K562 (cell line): ENCODE measurements at regions not wholly inside any gene's neighbourhood (a gene's known extent, or its start where the extent isn't known, plus 50 kb on each side); places are given as distances from the start of the nearest gene placed in this dataset.

Experiments used
- ATAC-seq: fragments of 200-7000 bp; cut with Tn5 transposase; 3 replicates; pipeline ENCODE4 v1.9.1; 2020; ENCODE audit warnings: moderate library complexity
- BruUV-seq: library from RNA; stranded (reverse); fragments of 400-500 nt; replicated peaks from 2 replicates; lab custom pipeline; 2021; lab: Mats Ljungman, UMichigan
- CTCF ChIA-PET: fragments of 300-600 bp; formaldehyde crosslinking; extraction: SDS; loops from one replicate; lab custom pipeline; 2021; ENCODE audit warnings: low intra/inter-chr PET ratio; lab: Yijun Ruan, JAX
- POLR2A ChIA-PET: fragments of 300-600, 350-650 bp; sonication (Branson Sonifier 250); formaldehyde crosslinking; extraction: SDS; loops from one replicate; lab custom pipeline; 2021; ENCODE audit warnings: antibody characterized with exemption, inconsistent platforms; lab: Yijun Ruan, JAX
- DNase-seq, 4 experiments: peaks; one replicate each; pipeline versions ENCODE4 v3.0.0 to v3.0.0-alpha.2; 2011 to 2018; ENCODE audit warnings: low spot score in 3 of 4, mixed read lengths in 3 of 4; ENCODE audit errors: extremely low read depth in 1 of 4
- FAIRE-seq: peaks from 2 replicates; lab custom pipeline; 2011; peaks lifted over from hg19 to GRCh38; lab: Jason Lieb, UNC
- H2AFZ ChIP-seq: 2 replicates; pipeline ENCODE4 v1.6.0; 2011; ENCODE audit warnings: low read depth, low read length, control low read depth, inconsistent platforms
- H3K27ac ChIP-seq: fragments of 200-600 bp; 3 replicates; pipeline ENCODE4 v1.8.0; 2011; ENCODE audit warnings: low read depth, mild to moderate bottlenecking, control low read depth, inconsistent platforms, low read length, moderate library complexity, mixed read lengths; ENCODE audit errors: extremely low read depth
- H3K27me3 ChIP-seq, 2 experiments: fragments of 300-600 bp in 1 of 2; 2 replicates in 1 of 2; 3 replicates in 1 of 2; pipeline versions ENCODE4 v1.6.0 to v1.8.0; 2011; ENCODE audit warnings: inconsistent platforms in 2 of 2, low read length in 2 of 2, mild to moderate bottlenecking in 1 of 2, mixed read lengths in 1 of 2, moderate library complexity in 1 of 2; ENCODE audit not compliant: control insufficient read depth in 2 of 2, insufficient read depth in 2 of 2
- H3K36me3 ChIP-seq: fragments of 300-600 bp; 3 replicates; pipeline ENCODE4 v1.8.0; 2011; ENCODE audit warnings: mild to moderate bottlenecking, low read length, inconsistent platforms; ENCODE audit not compliant: control insufficient read depth, insufficient read depth
- H3K4me1 ChIP-seq, 2 experiments: fragments of 200-600 bp in 1 of 2; replicated peaks in 1 of 2; 2 replicates in 1 of 2; 3 replicates in 1 of 2; pipeline versions ENCODE4 v1.5.1 to v1.8.0; 2011; ENCODE audit warnings: inconsistent platforms in 2 of 2, low read length in 2 of 2, mild to moderate bottlenecking in 1 of 2, mixed read lengths in 1 of 2, moderate library complexity in 1 of 2; ENCODE audit not compliant: control insufficient read depth in 2 of 2, insufficient read depth in 2 of 2
- H3K4me2 ChIP-seq: 2 replicates; pipeline ENCODE4 v1.6.1; 2011; ENCODE audit warnings: low read length, control low read depth, inconsistent platforms, mixed read lengths; ENCODE audit not compliant: insufficient read depth
- H3K4me3 ChIP-seq: fragments of 200-600 bp; sonication (generic), shearing (Covaris generic); 2 replicates; pipeline ENCODE4 v1.5.1; 2016; ENCODE audit warnings: control low read depth, inconsistent platforms
- H3K79me2 ChIP-seq: fragments of 200-600 bp; 3 replicates; pipeline ENCODE4 v1.8.0; 2011; ENCODE audit warnings: low read length, inconsistent platforms; ENCODE audit not compliant: control insufficient read depth, insufficient read depth
- H3K9ac ChIP-seq, 2 experiments: 2 replicates each; pipeline versions ENCODE4 v1.6.0 to v1.6.1; 2011; ENCODE audit warnings: low read depth in 2 of 2, low read length in 2 of 2, control low read depth in 1 of 2, inconsistent platforms in 1 of 2, mild to moderate bottlenecking in 1 of 2, mixed read lengths in 1 of 2; ENCODE audit not compliant: insufficient read depth in 1 of 2
- H3K9me1 ChIP-seq: one replicate; pipeline ENCODE4 v1.6.0; 2011; ENCODE audit warnings: inconsistent platforms, mild to moderate bottlenecking, low read length, moderate library complexity; ENCODE audit not compliant: control insufficient read depth, insufficient read depth
- H3K9me3 ChIP-seq: replicated peaks from 2 replicates; pipeline ENCODE4 v1.5.1; 2011; ENCODE audit warnings: low read depth, low read length, inconsistent platforms; ENCODE audit not compliant: control insufficient read depth, insufficient read depth
- H4K20me1 ChIP-seq: replicated peaks from 2 replicates; pipeline ENCODE4 v1.6.1; 2011; ENCODE audit warnings: low read length, inconsistent platforms, mixed read lengths; ENCODE audit not compliant: control insufficient read depth, insufficient read depth
- E2F8 ChIP-seq: fragments of 450-650 bp; IDR thresholded peaks from 2 replicates; pipeline ENCODE4 v1.7.1; 2018; ENCODE audit warnings: mild to moderate bottlenecking, low read depth; ENCODE audit not compliant: partially characterized antibody
- ETS1 ChIP-seq: conservative IDR thresholded peaks from 2 replicates; pipeline ENCODE4 v1.6.1; 2011; ENCODE audit warnings: low read depth, mild to moderate bottlenecking, low read length; ENCODE audit not compliant: control insufficient read depth
- HDAC2 ChIP-seq: fragments of 450-650 bp; IDR thresholded peaks from 2 replicates; pipeline ENCODE4 v1.6.1; 2016; ENCODE audit warnings: mild to moderate bottlenecking
- IRF9 ChIP-seq: fragments of 450-650 bp; IDR thresholded peaks from 2 replicates; pipeline ENCODE4 v1.6.1; 2016; ENCODE audit warnings: missing biosample characterization, missing genetic modification characterization
- MCM7 ChIP-seq, 2 experiments: fragments of 450-650 bp; IDR thresholded peaks; 2 replicates each; pipeline ENCODE4 v1.6.1; 2016 to 2018
- MTA1 ChIP-seq: fragments of 450-650 bp; IDR thresholded peaks from 2 replicates; pipeline ENCODE4 v1.6.1; 2017; ENCODE audit warnings: borderline replicate concordance
- NCOA4 ChIP-seq: fragments of 450-650 bp; IDR thresholded peaks from 2 replicates; pipeline ENCODE4 v1.6.1; 2018; ENCODE audit warnings: mild to moderate bottlenecking; ENCODE audit not compliant: partially characterized antibody
- RBFOX2 ChIP-seq: fragments of 200-400 bp; formaldehyde crosslinking; IDR thresholded peaks from 2 replicates; pipeline ENCODE4 v1.6.1; 2017; ENCODE audit warnings: low read depth, mild to moderate bottlenecking, low read length, moderate library complexity
- RBM14 ChIP-seq: fragments of 200-400 bp; formaldehyde crosslinking; IDR thresholded peaks from 2 replicates; pipeline ENCODE4 v1.6.1; 2018; ENCODE audit warnings: low read depth, mild to moderate bottlenecking, low read length, moderate library complexity, borderline replicate concordance; ENCODE audit not compliant: insufficient read depth
- SFPQ ChIP-seq: fragments of 200-400 bp; formaldehyde crosslinking; IDR thresholded peaks from 2 replicates; pipeline ENCODE4 v1.6.1; 2017; ENCODE audit warnings: mild to moderate bottlenecking, low read depth, low read length, moderate library complexity
- SMARCE1 ChIP-seq: fragments of 450-650 bp; IDR thresholded peaks from 2 replicates; pipeline ENCODE4 v1.7.1; 2016; ENCODE audit warnings: mild to moderate bottlenecking
- TBP ChIP-seq: optimal IDR thresholded peaks from 2 replicates; pipeline ENCODE3; 2011; ENCODE audit warnings: low read depth, low read length, improper control_type of control experiment
- TCF3 ChIP-seq: sonication (generic); formaldehyde crosslinking; IDR thresholded peaks from 2 replicates; pipeline ENCODE4 v1.4.0; 2020; ENCODE audit warnings: mild to moderate bottlenecking, missing genetic modification reagents
- ZNF24 ChIP-seq: fragments of 450-650 bp; IDR thresholded peaks from 2 replicates; pipeline ENCODE4 v1.6.1; 2016
- ZNF263 ChIP-seq: sonication (generic); formaldehyde crosslinking; IDR thresholded peaks from 2 replicates; pipeline ENCODE4 v1.8.0; 2022; ENCODE audit warnings: mild to moderate bottlenecking, missing genetic modification reagents, borderline replicate concordance
- ZNF354B ChIP-seq: fragments of 250-450 bp; sonication (Bioruptor Pico); IDR thresholded peaks from 2 replicates; pipeline ENCODE4 v1.4.0; 2020
- ZNF583 ChIP-seq: fragments of 250-450 bp; sonication (Bioruptor Pico); IDR thresholded peaks from 2 replicates; pipeline ENCODE4 v1.4.0; 2020
- ZNF707 ChIP-seq: fragments of 250-450 bp; sonication (Bioruptor Pico); conservative IDR thresholded peaks from 2 replicates; pipeline ENCODE4 v1.8.0; 2022; ENCODE audit warnings: inconsistent platforms, mild to moderate bottlenecking, moderate library complexity
- WGBS: fragments of 100-300 bp; shearing (Covaris generic); methylation state at CpG from one replicate; pipeline ENCODE4 v1.1.6; 2016; ENCODE audit warnings: low coverage, mixed read lengths; ENCODE audit not compliant: insufficient coverage; ENCODE audit errors: missing lambda C conversion rate; 5-methylcytosine and 5-hydroxymethylcytosine counted together
- in situ Hi-C: fragments of 300-500 bp; cut with MboI; formaldehyde crosslinking; loops from 4 replicates; pipeline ENCODE4 v1.15.0; 2018; ENCODE audit warnings: inconsistent platforms, mixed read lengths
- intact Hi-C: fragments of 100-400 bp; cut with micrococcal nuclease; formaldehyde crosslinking; loops from 2 replicates; pipeline ENCODE4 v1.14.2; 2022

- BruUV-seq, result no TSS peak
- H3K79me2 ChIP-seq, result no peaks in the 10 kb centered on the region
- H2AFZ ChIP-seq, result no peak overlapping the region
- peaks cover 0 to 13% of the 10 kb centered on the region in 2 experiments; a peak in 2 of 5 replicates for H3K4me1 ChIP-seq
- no peak overlapping the region for H3K9ac ChIP-seq
- ATAC-seq (no peak), FAIRE-seq (no peak), DNase-seq (no peak)
- no peaks in the 10 kb centered on the region for H3K36me3 ChIP-seq
- no peaks in the 10 kb centered on the region for H3K9me3 ChIP-seq
- no peaks in the 10 kb centered on the region for H3K9me1 ChIP-seq
- H3K4me2 ChIP-seq, result no peak overlapping the region
- CTCF ChIA-PET, result no interaction called here
- no peak for TF ChIP-seq MCM7 (IDR thresholded peaks at IDR 0.05)
- no peak for TF ChIP-seq TBP
- no peak for TF ChIP-seq ETS1
- TF ChIP-seq NCOA4, result no peak
- no peak for TF ChIP-seq E2F8
- no peak for TF ChIP-seq ZNF24
- TF ChIP-seq RBM14, result no peak
- no peak for TF ChIP-seq ZNF354B
- no peak for TF ChIP-seq SFPQ
- no peak for TF ChIP-seq MTA1
- no peak for TF ChIP-seq IRF9 (tag)
- TF ChIP-seq ZNF707, result no peak
- TF ChIP-seq HDAC2, result no peak
- TF ChIP-seq SMARCE1, result no peak
- TF ChIP-seq RBFOX2, result no peak
- no peak for TF ChIP-seq ZNF263
- TF ChIP-seq ZNF583 (CRISPR knock-in tag), result no peak
- TF ChIP-seq TCF3 (CRISPR knock-in tag), result no peak
- no peak overlapping the region for H3K4me3 ChIP-seq
- H3K27ac ChIP-seq, result no peak overlapping the region
- H4K20me1 ChIP-seq, result no peaks in the 10 kb centered on the region
- in situ Hi-C loops, result no loop called here
- peaks cover 3 to 23% of the 10 kb centered on the region in 2 experiments; a peak in 4 of 5 replicates for H3K27me3 ChIP-seq
- POLR2A ChIA-PET, result no interaction called here
- intact Hi-C loops, result no loop called here
- 2% methylated on average over 3 of the region's 3 CpGs for WGBS
Observed at GRCh38 chr4:41364876-41365275, 108.1 kb downstream of the UCHL1 start.
